CD4-positive, CD25-positive, alpha-beta regulatory T cell (primary cell): ENCODE measurements at regions not wholly inside any gene's neighbourhood (a gene's known extent, or its start where the extent isn't known, plus 50 kb on each side); places are given as distances from the start of the nearest gene placed in this dataset.
A peak's percentile ranks its signal among the peaks of the same experiment; 100 is the strongest.

Experiments
- ATAC-seq, 2 donors: fragments of 150-1000 bp; cut with Tn5 transposase; one replicate each; pipeline ENCODE4 v1.10.0; 2021; ENCODE audit warnings: low read depth in 2 of 2, moderate number of reproducible peaks in 2 of 2, moderate library complexity in 1 of 2
- DNase-seq, 3 donors: peaks; one replicate each; pipeline versions ENCODE4 v3.0.0 to v3.0.0-alpha.2; 2012 to 2022; ENCODE audit warnings: mixed read lengths in 1 of 3
- H3K27ac ChIP-seq: one replicate; pipeline ENCODE4 v1.7.0; 2013; ENCODE audit warnings: mild to moderate bottlenecking, low read length; ENCODE audit not compliant: insufficient read depth, poor library complexity, severe bottlenecking
- H3K27me3 ChIP-seq: one replicate; pipeline ENCODE4 v1.7.0; 2013; ENCODE audit warnings: low read length; ENCODE audit not compliant: control insufficient read depth, insufficient read depth
- H3K36me3 ChIP-seq: one replicate; pipeline ENCODE4 v1.7.0; 2013; ENCODE audit warnings: mild to moderate bottlenecking, low read length, moderate library complexity; ENCODE audit not compliant: control insufficient read depth, insufficient read depth
- H3K4me1 ChIP-seq: 2 replicates; pipeline ENCODE4 v1.7.0; 2013; ENCODE audit warnings: mild to moderate bottlenecking, low read length; ENCODE audit not compliant: insufficient read depth, control insufficient read depth, poor library complexity, severe bottlenecking
- H3K4me3 ChIP-seq: one replicate; pipeline ENCODE4 v1.7.0; 2013; ENCODE audit warnings: low read depth, mild to moderate bottlenecking, low read length, moderate library complexity
- H3K9me3 ChIP-seq, 2 experiments: 1 replicate in 1 of 2; 2 replicates in 1 of 2; pipeline ENCODE4 v1.7.0; 2013; ENCODE audit warnings: low read length in 2 of 2, mild to moderate bottlenecking in 1 of 2, moderate library complexity in 1 of 2; ENCODE audit not compliant: control insufficient read depth in 2 of 2
- H3K27ac Mint-ChIP-seq, 3 donors: one replicate each; pipeline ENCODE4 v1.8.0; 2020 to 2022; ENCODE audit warnings: mild to moderate bottlenecking in 3 of 3, mixed read lengths in 3 of 3, moderate library complexity in 2 of 3
- H3K27me3 Mint-ChIP-seq: one replicate; pipeline ENCODE4 v1.8.0; 2022; ENCODE audit warnings: mild to moderate bottlenecking, mixed read lengths
- H3K36me3 Mint-ChIP-seq: one replicate; pipeline ENCODE4 v1.8.0; 2020; ENCODE audit warnings: mixed read lengths
- H3K4me1 Mint-ChIP-seq, 4 donors: one replicate each; pipeline ENCODE4 v1.8.0; 2020 to 2022; ENCODE audit warnings: mixed read lengths in 4 of 4, mild to moderate bottlenecking in 1 of 4
- H3K4me3 Mint-ChIP-seq, 4 donors: one replicate each; pipeline ENCODE4 v1.8.0; 2020 to 2022; ENCODE audit warnings: mild to moderate bottlenecking in 4 of 4, mixed read lengths in 4 of 4, moderate library complexity in 3 of 4
- H3K9me3 Mint-ChIP-seq, 7 donors: one replicate each; pipeline ENCODE4 v1.8.0; 2020 to 2022; ENCODE audit warnings: mixed read lengths in 7 of 7, mild to moderate bottlenecking in 3 of 7, moderate library complexity in 2 of 7

DNA sequence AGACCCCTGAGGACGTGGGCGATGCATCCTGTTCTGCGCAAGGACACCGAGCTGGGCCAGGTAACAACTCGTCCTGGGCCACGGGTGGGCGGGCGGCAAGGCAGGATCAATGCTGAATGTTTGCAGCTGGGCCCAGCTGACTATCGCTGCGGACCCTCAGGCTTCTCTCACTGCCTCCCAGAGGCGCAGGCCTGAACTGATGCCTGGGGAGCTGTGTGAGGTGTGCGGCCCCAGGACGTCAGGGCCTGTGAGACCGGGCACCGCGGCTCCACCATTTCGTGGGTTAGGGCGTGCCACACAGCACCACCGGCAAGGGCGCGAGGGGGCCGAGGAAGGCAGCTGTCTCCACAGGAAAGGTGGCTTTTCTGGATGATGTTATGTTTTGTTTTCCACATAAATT lies 307.4 kb downstream of the NDUFA10 start:
- no peak overlapping the region for H3K4me3 ChIP-seq
- H3K36me3 Mint-ChIP-seq = peaks cover 6% of the 10 kb centered on the region
- no peaks in the 10 kb centered on the region for H3K36me3 ChIP-seq
- no peak overlapping the region for H3K4me3 Mint-ChIP-seq
- no peak overlapping the region for H3K27ac ChIP-seq
- ATAC-seq (no peak), DNase-seq (no peak)
- no peaks in the 10 kb centered on the region for H3K4me1 ChIP-seq
- no peaks in the 10 kb centered on the region for H3K27me3 ChIP-seq
- no peaks in the 10 kb centered on the region for H3K27me3 Mint-ChIP-seq
- peaks cover 4 to 17% of the 10 kb centered on the region in 2 experiments for H3K9me3 ChIP-seq
- peaks cover 0 to 24% (median 4%) of the 10 kb centered on the region in 7 donors for H3K9me3 Mint-ChIP-seq
- no peak overlapping the region for H3K27ac Mint-ChIP-seq
- H3K4me1 Mint-ChIP-seq = no peaks in the 10 kb centered on the region

DNA sequence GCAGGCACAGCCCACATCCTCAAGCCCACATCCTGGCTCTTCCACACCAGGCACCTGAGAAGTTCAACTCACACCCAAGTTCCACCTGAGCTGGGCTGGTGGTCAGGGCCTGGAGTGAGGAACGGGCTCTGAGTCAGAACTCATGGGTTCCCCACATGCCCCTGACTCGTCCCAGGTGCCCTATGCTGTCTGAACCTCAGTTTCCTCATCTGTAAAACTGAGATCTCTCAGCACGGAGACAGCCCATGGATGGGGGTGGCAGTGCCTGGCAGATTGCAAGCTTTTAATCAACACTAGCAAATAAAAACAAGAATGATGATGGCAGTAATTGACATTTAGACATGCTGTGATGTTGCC lies 307.8 kb downstream of the NDUFA10 start:
- H3K4me3 ChIP-seq = no peak overlapping the region
- no peak overlapping the region for H3K4me3 Mint-ChIP-seq
- H3K36me3 Mint-ChIP-seq = peaks cover 6% of the 10 kb centered on the region
- H3K9me3 ChIP-seq = peaks cover 4 to 18% of the 10 kb centered on the region in 2 experiments
- peaks cover 0 to 26% (median 4%) of the 10 kb centered on the region in 7 donors for H3K9me3 Mint-ChIP-seq
- no peaks in the 10 kb centered on the region for H3K4me1 ChIP-seq
- no peaks in the 10 kb centered on the region for H3K27me3 Mint-ChIP-seq
- no peaks in the 10 kb centered on the region for H3K36me3 ChIP-seq
- ATAC-seq (no peak), DNase-seq (no peak)
- H3K27ac ChIP-seq = no peak overlapping the region
- H3K4me1 Mint-ChIP-seq = no peaks in the 10 kb centered on the region
- H3K27ac Mint-ChIP-seq = no peak overlapping the region
- no peaks in the 10 kb centered on the region for H3K27me3 ChIP-seq

DNA sequence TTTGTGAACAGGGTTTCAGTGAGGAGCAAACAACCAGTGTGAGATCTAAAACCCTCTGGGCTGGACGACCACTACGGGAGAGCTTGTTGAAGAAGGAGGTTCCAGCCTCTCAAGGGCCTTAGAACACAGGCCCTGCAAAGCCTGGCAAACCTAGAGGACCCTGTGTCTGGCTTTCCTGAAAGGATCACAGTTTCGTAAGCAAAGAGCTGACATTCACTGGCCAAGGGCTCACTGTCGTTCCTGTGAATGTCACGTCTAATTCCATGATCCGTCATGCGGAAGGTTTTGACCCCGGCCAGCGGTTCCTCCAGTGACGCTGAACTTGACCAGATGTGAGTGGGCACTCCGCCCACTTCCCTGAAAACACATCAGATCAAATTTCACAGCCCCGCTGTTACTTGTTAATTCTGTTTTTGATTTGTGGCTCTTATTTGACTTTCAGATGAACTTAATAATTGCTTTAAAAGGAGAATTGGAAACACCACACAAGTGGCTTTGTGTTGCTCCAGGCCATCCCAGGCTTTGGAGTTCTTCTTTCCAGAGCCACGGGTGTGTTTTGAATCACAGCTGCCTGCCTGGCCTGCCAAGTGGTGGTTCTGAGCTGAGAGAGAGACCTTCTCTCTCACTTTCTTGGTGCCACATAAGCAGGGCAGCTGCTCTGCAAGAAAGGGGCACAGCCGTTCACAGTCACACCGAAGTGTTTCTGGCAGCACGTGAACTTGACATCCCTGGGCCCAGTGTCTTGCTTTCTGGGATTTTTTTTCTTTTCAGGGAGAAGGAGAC lies 308.4 kb downstream of the NDUFA10 start:
- Mint-ChIP-seq H3K36me3 (peaks cover 6% of the 10 kb centered on the region), H3K27me3 (no peaks in the 10 kb centered on the region), H3K4me1 (no peaks in the 10 kb centered on the region), H3K27ac (no peak overlapping the region), H3K4me3 (no peak overlapping the region), H3K9me3 (peaks cover 0 to 26% (median 4%) of the 10 kb centered on the region in 7 donors)
- no peak overlapping the region for H3K27ac ChIP-seq
- H3K4me3 ChIP-seq = no peak overlapping the region
- H3K4me1 ChIP-seq = no peaks in the 10 kb centered on the region
- H3K36me3 ChIP-seq = no peaks in the 10 kb centered on the region
- no peak for DNase-seq
- peaks cover 4 to 18% of the 10 kb centered on the region in 2 experiments for H3K9me3 ChIP-seq
- no peak for ATAC-seq
- H3K27me3 ChIP-seq = no peaks in the 10 kb centered on the region

GRCh38 chr2:239716009-239716408 lies 309.1 kb downstream of the NDUFA10 start:
- H3K4me1 ChIP-seq = no peaks in the 10 kb centered on the region
- H3K9me3 ChIP-seq = peaks cover 4 to 18% of the 10 kb centered on the region in 2 experiments
- Mint-ChIP-seq H3K36me3 (peaks cover 6% of the 10 kb centered on the region), H3K27me3 (peaks cover 3% of the 10 kb centered on the region), H3K4me1 (no peaks in the 10 kb centered on the region), H3K9me3 (peaks cover 0 to 26% (median 6%) of the 10 kb centered on the region in 7 donors), H3K27ac (peak overlapping the region in 1 of 3 donors; percentile 0), H3K4me3 (no peak overlapping the region)
- H3K27ac ChIP-seq = no peak overlapping the region
- no peak overlapping the region for H3K4me3 ChIP-seq
- H3K27me3 ChIP-seq = no peaks in the 10 kb centered on the region
- no peak for DNase-seq
- H3K36me3 ChIP-seq = no peaks in the 10 kb centered on the region
- no peak for ATAC-seq

- Mint-ChIP-seq H3K27me3 (peaks cover 5% of the 10 kb centered on the region), H3K4me1 (no peaks in the 10 kb centered on the region), H3K36me3 (peaks cover 6% of the 10 kb centered on the region), H3K27ac (no peak overlapping the region), H3K4me3 (no peak overlapping the region), H3K9me3 (peaks cover 0 to 26% (median 6%) of the 10 kb centered on the region in 7 donors)
- H3K9me3 ChIP-seq = peaks cover 4 to 18% of the 10 kb centered on the region in 2 experiments
- DNase-seq = no peak
- no peaks in the 10 kb centered on the region for H3K4me1 ChIP-seq
- no peak for ATAC-seq
- no peak overlapping the region for H3K27ac ChIP-seq
- H3K27me3 ChIP-seq = peaks cover 3% of the 10 kb centered on the region
- no peaks in the 10 kb centered on the region for H3K36me3 ChIP-seq
- no peak overlapping the region for H3K4me3 ChIP-seq
Observed at GRCh38 chr2:239715606-239716005, 309.5 kb downstream of the NDUFA10 start.

GRCh38 chr2:239715202-239715601 lies 309.9 kb downstream of the NDUFA10 start:
- ATAC-seq = no peak
- no peak overlapping the region for H3K4me3 Mint-ChIP-seq
- no peak overlapping the region for H3K27ac Mint-ChIP-seq
- H3K27me3 Mint-ChIP-seq = peaks cover 5% of the 10 kb centered on the region
- Histone ChIP-seq H3K4me3 (no peak overlapping the region), H3K27ac (no peak overlapping the region), H3K4me1 (no peaks in the 10 kb centered on the region), H3K27me3 (peaks cover 3% of the 10 kb centered on the region), H3K9me3 (peaks cover 4 to 18% of the 10 kb centered on the region in 2 experiments), H3K36me3 (no peaks in the 10 kb centered on the region)
- peaks cover 0 to 26% (median 6%) of the 10 kb centered on the region in 7 donors for H3K9me3 Mint-ChIP-seq
- no peaks in the 10 kb centered on the region for H3K4me1 Mint-ChIP-seq
- no peak for DNase-seq
- H3K36me3 Mint-ChIP-seq = peaks cover 6% of the 10 kb centered on the region

GRCh38 chr2:239714116-239714515 lies 311.0 kb downstream of the NDUFA10 start:
- H3K27me3 ChIP-seq = peaks cover 6% of the 10 kb centered on the region
- Mint-ChIP-seq H3K4me3 (no peak overlapping the region), H3K4me1 (no peaks in the 10 kb centered on the region), H3K27ac (no peak overlapping the region), H3K27me3 (peaks cover 13% of the 10 kb centered on the region), H3K9me3 (peaks cover 0 to 26% (median 6%) of the 10 kb centered on the region in 7 donors), H3K36me3 (peaks cover 6% of the 10 kb centered on the region)
- H3K27ac ChIP-seq = no peak overlapping the region
- H3K36me3 ChIP-seq = no peaks in the 10 kb centered on the region
- no peaks in the 10 kb centered on the region for H3K4me1 ChIP-seq
- no peak overlapping the region for H3K4me3 ChIP-seq
- ATAC-seq (no peak), DNase-seq (no peak)
- H3K9me3 ChIP-seq = peaks cover 6 to 18% of the 10 kb centered on the region in 2 experiments

DNA sequence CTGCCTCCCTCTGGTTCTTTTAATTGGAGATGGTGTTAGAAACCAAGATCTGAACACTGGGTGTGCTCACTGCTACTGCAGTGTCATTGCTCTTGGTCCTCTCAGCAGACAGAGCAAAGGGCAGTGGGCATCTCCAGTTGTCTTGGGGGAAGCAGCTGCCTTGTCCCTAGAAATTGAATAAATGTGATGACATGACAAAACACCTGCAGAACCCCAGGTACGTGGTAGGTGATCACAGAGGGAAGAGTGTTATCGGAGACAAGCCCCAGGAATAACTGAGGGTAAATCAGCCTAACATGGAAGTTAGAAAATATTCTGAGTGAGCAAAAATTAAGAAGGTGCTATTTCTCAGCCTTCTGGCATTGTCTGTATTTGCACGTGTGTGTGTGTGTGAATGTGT lies 311.9 kb upstream of the HDAC4 start:
- H3K27ac ChIP-seq = no peak overlapping the region
- H3K27me3 ChIP-seq = peaks cover 9% of the 10 kb centered on the region
- H3K27ac Mint-ChIP-seq = no peak overlapping the region
- H3K27me3 Mint-ChIP-seq = peaks cover 16% of the 10 kb centered on the region
- DNase-seq = no peak
- no peaks in the 10 kb centered on the region for H3K4me1 ChIP-seq
- H3K4me3 Mint-ChIP-seq = no peak overlapping the region
- no peak for ATAC-seq
- H3K9me3 Mint-ChIP-seq = peaks cover 0 to 26% (median 6%) of the 10 kb centered on the region in 7 donors
- peaks cover 6 to 18% of the 10 kb centered on the region in 2 experiments for H3K9me3 ChIP-seq
- no peaks in the 10 kb centered on the region for H3K36me3 ChIP-seq
- peaks cover 6% of the 10 kb centered on the region for H3K36me3 Mint-ChIP-seq
- H3K4me3 ChIP-seq = no peak overlapping the region
- H3K4me1 Mint-ChIP-seq = no peaks in the 10 kb centered on the region
